ENCODE measurements at regions not wholly inside any gene's neighbourhood (a gene's known extent, or its start where the extent isn't known, plus 50 kb on each side); places are given as distances from the start of the nearest gene placed in this dataset.

GRCh38 chr5:130529511-130530485, 625.5 kb downstream of the CHSY3 start:
- TF ChIP-seq CTCF (IDR thresholded peaks at IDR 0.05) (no peak), POLR2A (IDR thresholded peaks at IDR 0.05) (no peak)

Data from right lobe of liver (tissue), 4 donors.